ENCODE measurements at regions not wholly inside any gene's neighbourhood (a gene's known extent, or its start where the extent isn't known, plus 50 kb on each side); places are given as distances from the start of the nearest gene placed in this dataset.

DNA sequence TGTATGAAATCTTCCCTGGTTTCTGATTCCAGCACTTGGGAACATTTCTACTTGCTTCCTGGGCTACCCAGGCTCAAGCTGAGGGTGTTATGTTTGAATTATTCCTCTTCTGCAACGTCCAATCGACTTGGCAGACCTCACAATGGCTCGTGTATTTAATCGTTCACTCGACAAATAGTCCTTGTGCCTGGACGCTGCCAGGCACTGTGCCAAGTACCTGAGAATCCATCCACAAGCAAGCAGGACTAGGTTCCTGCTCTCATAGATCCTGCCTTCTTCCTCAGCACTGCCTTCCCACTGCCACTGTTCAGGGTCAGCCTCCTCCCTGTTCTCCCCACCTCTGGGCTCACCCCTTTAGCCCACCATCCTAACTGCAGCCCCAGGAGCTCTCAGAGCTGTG is 113.3 kb downstream of the EFNB1 start:
- H3K4me3 ChIP-seq, result no peak overlapping the region
- intact Hi-C loops (cut with DNase I; ENCODE audit: low total_unique reads), result no loop called here
- peak overlapping the region in 1 of 5 donors; percentile 26 for H3K27ac ChIP-seq
- WGBS, 5 donors, result 12 to 33% (median 23%) methylated on average over 6 of the region's 6 CpGs
- peaks cover 0 to 18% (median 11%) of the 10 kb centered on the region in 4 donors for H3K4me1 ChIP-seq
- no peaks in the 10 kb centered on the region for H3K9me3 ChIP-seq
- DNase-seq, result peak; percentile 73 to 81
- no peaks in the 10 kb centered on the region for H3K27me3 ChIP-seq
- peak in 1 of 3 donors; percentile 24 for TF ChIP-seq POLR2AphosphoS5 (IDR thresholded peaks at IDR 0.05)
- no peak for TF ChIP-seq POLR2A (IDR thresholded peaks at IDR 0.05)
- no peak for TF ChIP-seq EP300 (IDR thresholded peaks at IDR 0.05)
- H3K36me3 ChIP-seq, result no peaks in the 10 kb centered on the region

DNA sequence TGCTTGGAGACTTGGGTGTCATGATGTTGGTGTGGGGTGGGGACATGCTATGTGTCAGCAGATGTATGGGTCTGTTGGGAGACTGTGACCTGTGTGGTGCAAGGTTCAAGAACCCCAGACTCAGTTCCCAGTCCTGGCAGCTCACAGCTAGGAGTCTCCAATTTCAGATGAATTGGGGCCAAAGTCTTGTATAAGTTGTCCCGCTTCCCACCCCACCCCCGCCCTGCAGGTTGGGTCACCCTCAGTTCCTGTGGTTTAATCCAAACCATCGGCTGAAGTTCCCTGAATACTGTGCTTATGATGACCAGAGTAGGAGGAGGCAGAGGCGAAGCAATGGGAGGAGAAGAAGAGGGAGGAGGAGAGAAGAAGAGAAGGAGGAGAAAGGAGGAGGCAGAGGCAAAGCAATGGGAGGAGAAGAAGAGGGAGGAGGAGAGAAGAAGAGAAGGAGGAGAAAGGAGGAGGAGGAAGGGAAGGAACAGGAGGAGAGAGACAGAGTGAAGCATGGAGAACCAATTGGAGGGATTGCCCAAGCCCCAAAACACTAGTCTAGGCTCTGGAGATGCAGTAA is 112.6 kb downstream of the EFNB1 start:
- Histone ChIP-seq H3K27ac (no peak overlapping the region), H3K36me3 (no peaks in the 10 kb centered on the region), H3K4me1 (peaks cover 0 to 18% (median 11%) of the 10 kb centered on the region in 4 donors), H3K9me3 (no peaks in the 10 kb centered on the region), H3K4me3 (no peak overlapping the region), H3K27me3 (no peaks in the 10 kb centered on the region)
- 55 to 73% (median 60%) methylated on average over 2 to 4 of the region's 4 CpGs for WGBS, 5 donors
- no peak for TF ChIP-seq POLR2A (IDR thresholded peaks at IDR 0.05)
- intact Hi-C loops (cut with DNase I; ENCODE audit: low total_unique reads), result no loop called here
- no peak for DNase-seq

DNA sequence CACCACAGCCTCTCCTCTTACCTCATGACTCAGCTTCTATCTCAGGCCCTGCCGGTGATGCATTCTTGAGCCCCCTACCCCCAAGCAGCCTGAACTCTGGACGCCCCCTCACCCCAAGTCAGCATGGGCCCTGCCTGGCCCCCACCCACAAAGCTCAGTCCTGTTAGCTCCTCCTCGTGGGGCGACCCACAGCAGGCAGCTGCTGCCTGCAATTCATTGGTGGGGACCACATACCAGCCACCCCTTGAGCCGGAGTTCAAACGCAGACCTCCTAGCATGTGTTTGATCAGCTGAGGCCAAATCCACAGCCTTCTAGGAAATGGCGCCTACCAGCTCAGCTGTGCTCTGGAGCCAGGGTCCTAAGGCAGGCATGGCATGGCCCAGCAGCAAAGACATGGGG is 111.8 kb downstream of the EFNB1 start:
- 75 to 92% (median 84%) methylated on average over 4 to 7 of the region's 7 CpGs for WGBS, 5 donors
- Histone ChIP-seq H3K27me3 (no peaks in the 10 kb centered on the region), H3K4me3 (no peak overlapping the region), H3K9me3 (no peaks in the 10 kb centered on the region), H3K4me1 (peaks cover 0 to 17% (median 11%) of the 10 kb centered on the region in 4 donors), H3K27ac (no peak overlapping the region), H3K36me3 (no peaks in the 10 kb centered on the region)
- no peak for DNase-seq
- intact Hi-C loops (cut with DNase I; ENCODE audit: low total_unique reads), result no loop called here
- TF ChIP-seq POLR2A (IDR thresholded peaks at IDR 0.05) (no peak), EP300 (IDR thresholded peaks at IDR 0.05) (no peak), POLR2AphosphoS5 (IDR thresholded peaks at IDR 0.05) (no peak)
- TF ChIP-seq, protein P1, sequence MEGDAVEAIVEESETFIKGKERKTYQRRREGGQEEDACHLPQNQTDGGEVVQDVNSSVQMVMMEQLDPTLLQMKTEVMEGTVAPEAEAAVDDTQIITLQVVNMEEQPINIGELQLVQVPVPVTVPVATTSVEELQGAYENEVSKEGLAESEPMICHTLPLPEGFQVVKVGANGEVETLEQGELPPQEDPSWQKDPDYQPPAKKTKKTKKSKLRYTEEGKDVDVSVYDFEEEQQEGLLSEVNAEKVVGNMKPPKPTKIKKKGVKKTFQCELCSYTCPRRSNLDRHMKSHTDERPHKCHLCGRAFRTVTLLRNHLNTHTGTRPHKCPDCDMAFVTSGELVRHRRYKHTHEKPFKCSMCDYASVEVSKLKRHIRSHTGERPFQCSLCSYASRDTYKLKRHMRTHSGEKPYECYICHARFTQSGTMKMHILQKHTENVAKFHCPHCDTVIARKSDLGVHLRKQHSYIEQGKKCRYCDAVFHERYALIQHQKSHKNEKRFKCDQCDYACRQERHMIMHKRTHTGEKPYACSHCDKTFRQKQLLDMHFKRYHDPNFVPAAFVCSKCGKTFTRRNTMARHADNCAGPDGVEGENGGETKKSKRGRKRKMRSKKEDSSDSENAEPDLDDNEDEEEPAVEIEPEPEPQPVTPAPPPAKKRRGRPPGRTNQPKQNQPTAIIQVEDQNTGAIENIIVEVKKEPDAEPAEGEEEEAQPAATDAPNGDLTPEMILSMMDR (IDR thresholded peaks at IDR 0.05), result no peak

DNA sequence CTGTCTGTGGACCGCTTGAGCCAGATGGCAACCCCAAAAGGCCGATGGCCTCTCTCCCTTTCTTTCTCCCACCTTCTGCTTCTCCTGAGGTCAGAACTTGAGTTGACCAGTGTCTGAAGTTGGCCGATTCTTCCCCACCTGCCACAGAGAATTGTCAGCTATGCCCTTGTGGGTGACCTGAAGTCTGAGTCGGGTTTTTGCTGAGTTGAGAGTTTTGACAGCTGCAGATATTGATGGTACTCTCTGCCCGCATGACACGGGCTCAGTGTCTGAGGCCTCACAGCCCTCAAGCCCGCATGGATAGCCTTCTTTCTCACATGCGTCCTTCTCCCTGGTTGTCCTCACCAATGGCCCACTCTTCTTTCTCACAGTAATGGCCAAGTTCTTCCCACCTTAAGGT is 111.0 kb downstream of the EFNB1 start:
- intact Hi-C loops (cut with DNase I; ENCODE audit: low total_unique reads), result no loop called here
- no peaks in the 10 kb centered on the region for H3K27me3 ChIP-seq
- H3K36me3 ChIP-seq, result no peaks in the 10 kb centered on the region
- peaks cover 0 to 16% (median 10%) of the 10 kb centered on the region in 4 donors for H3K4me1 ChIP-seq
- no peak overlapping the region for H3K4me3 ChIP-seq
- WGBS, 5 donors, result 81 to 96% (median 84%) methylated on average over 8 of the region's 8 CpGs
- no peak for DNase-seq
- H3K9me3 ChIP-seq, result no peaks in the 10 kb centered on the region
- H3K27ac ChIP-seq, result no peak overlapping the region
- TF ChIP-seq POLR2A (IDR thresholded peaks at IDR 0.05) (no peak), POLR2AphosphoS5 (IDR thresholded peaks at IDR 0.05) (no peak), EP300 (IDR thresholded peaks at IDR 0.05) (no peak)
- TF ChIP-seq, protein P1 (IDR thresholded peaks at IDR 0.05), result no peak

DNA sequence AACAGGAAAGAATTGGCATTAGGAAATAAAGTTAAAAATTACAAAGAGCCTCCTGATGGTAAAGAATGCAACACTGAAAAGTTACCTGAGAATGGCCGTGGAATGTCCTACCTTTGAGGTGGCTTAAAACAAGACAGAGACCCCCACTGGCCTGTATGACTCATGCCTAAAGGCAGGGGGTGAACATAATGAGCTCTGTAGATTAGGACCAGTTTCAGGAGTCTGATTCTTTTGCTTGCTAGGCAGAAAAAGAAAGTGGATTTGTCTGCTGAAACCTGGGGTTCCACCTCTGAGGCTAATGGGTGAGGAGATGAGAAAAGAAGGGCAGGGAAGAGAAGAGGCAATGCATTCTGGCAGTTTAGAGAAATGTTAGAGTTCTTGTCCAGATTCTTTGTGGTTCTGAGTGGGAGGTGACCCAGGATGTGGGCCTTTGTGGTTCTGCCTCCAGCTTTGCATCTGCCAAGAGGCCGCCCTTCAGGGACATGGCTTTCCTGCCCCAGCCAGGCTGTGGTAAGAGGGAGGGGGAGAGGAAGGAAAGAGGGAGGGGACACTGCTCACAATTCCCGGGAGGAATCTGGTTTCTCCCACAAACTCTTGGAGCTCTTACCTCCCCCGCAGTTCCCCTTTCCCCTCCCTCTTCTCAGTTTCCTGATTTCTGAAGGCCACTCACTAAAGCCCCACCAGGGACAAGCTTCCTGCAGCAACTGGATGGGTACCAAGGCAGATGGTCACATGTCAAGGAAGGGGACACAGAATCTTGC is 109.6 kb downstream of the EFNB1 start:
- 60 to 92% (median 63%) methylated on average over 1 to 4 of the region's 4 CpGs for WGBS, 5 donors
- intact Hi-C loops (cut with DNase I; ENCODE audit: low total_unique reads), result no loop called here
- no peaks in the 10 kb centered on the region for H3K9me3 ChIP-seq
- H3K27me3 ChIP-seq, result no peaks in the 10 kb centered on the region
- no peak for TF ChIP-seq EP300 (IDR thresholded peaks at IDR 0.05)
- no peak for TF ChIP-seq POLR2A (IDR thresholded peaks at IDR 0.05)
- no peak for TF ChIP-seq POLR2AphosphoS5 (IDR thresholded peaks at IDR 0.05)
- TF ChIP-seq, protein P1 (IDR thresholded peaks at IDR 0.05), result no peak
- no peak overlapping the region for H3K27ac ChIP-seq
- no peaks in the 10 kb centered on the region for H3K36me3 ChIP-seq
- no peak overlapping the region for H3K4me3 ChIP-seq
- peaks cover 0 to 16% (median 6%) of the 10 kb centered on the region in 4 donors for H3K4me1 ChIP-seq
- DNase-seq, result peak in 1 of 2 donors; percentile 37

All from stomach (tissue), 8 donors.